CD14-positive monocyte (primary cell): ENCODE measurements at regions not wholly inside any gene's neighbourhood (a gene's known extent, or its start where the extent isn't known, plus 50 kb on each side); places are given as distances from the start of the nearest gene placed in this dataset.

Experiments
- DNase-seq, 3 donors: peaks; one replicate each; pipeline ENCODE4 v3.0.0-alpha.2; 2011 to 2022
- H2AFZ ChIP-seq: 2 replicates; pipeline ENCODE4 v1.6.0; 2012; ENCODE audit warnings: mild to moderate bottlenecking, low read depth, low read length, inconsistent platforms; ENCODE audit not compliant: insufficient read depth, poor library complexity, severe bottlenecking
- H3K27ac ChIP-seq, 2 donors: 1 replicate in 1 of 2; 2 replicates in 1 of 2; pipeline ENCODE4 v1.5.1; 2012 to 2013; ENCODE audit warnings: low read length in 2 of 2, control low read depth in 1 of 2, inconsistent platforms in 1 of 2, low read depth in 1 of 2, mild to moderate bottlenecking in 1 of 2
- H3K27me3 ChIP-seq, 2 donors: one replicate each; pipeline versions ENCODE4 v1.6.0 to v1.6.1; 2011 to 2013; ENCODE audit warnings: low read length in 2 of 2; ENCODE audit not compliant: control insufficient read depth in 2 of 2, insufficient read depth in 2 of 2
- H3K36me3 ChIP-seq, 2 donors: replicated peaks in 1 of 2; 1 replicate in 1 of 2; 2 replicates in 1 of 2; pipeline versions ENCODE4 v1.5.1 to v1.6.1; 2012 to 2013; ENCODE audit warnings: low read length in 2 of 2, control low read depth in 1 of 2, inconsistent platforms in 1 of 2, mild to moderate bottlenecking in 1 of 2; ENCODE audit not compliant: insufficient read depth in 2 of 2, control insufficient read depth in 1 of 2
- H3K4me1 ChIP-seq, 2 donors: 1 replicate in 1 of 2; 2 replicates in 1 of 2; pipeline versions ENCODE4 v1.5.1 to v1.6.1; 2012 to 2013; ENCODE audit warnings: low read length in 2 of 2, control low read depth in 1 of 2, inconsistent platforms in 1 of 2, mild to moderate bottlenecking in 1 of 2, moderate library complexity in 1 of 2; ENCODE audit not compliant: insufficient read depth in 2 of 2, control insufficient read depth in 1 of 2
- H3K4me2 ChIP-seq: replicated peaks from 2 replicates; pipeline ENCODE3; 2012; ENCODE audit warnings: low read length, moderate library complexity, mild to moderate bottlenecking; ENCODE audit not compliant: poor library complexity, severe bottlenecking; ENCODE audit errors: extremely low read depth
- H3K4me3 ChIP-seq, 3 experiments: fragments of 200-600 bp in 1 of 3; sonication (generic) in 1 of 3; replicated peaks in 1 of 3; 1 replicate in 2 of 3; 2 replicates in 1 of 3; pipeline ENCODE4 v1.5.1; 2011 to 2013; ENCODE audit warnings: low read length in 3 of 3, mild to moderate bottlenecking in 3 of 3, control low read depth in 2 of 3, low read depth in 2 of 3, inconsistent platforms in 1 of 3, moderate library complexity in 1 of 3
- H3K79me2 ChIP-seq: 2 replicates; pipeline ENCODE4 v1.6.0; 2012; ENCODE audit warnings: mild to moderate bottlenecking, control low read depth, inconsistent platforms, low read length, moderate library complexity; ENCODE audit not compliant: insufficient read depth
- H3K9ac ChIP-seq: 2 replicates; pipeline ENCODE4 v1.6.0; 2017; ENCODE audit warnings: low read length, mild to moderate bottlenecking; ENCODE audit not compliant: insufficient read depth, poor library complexity, severe bottlenecking
- H3K9me3 ChIP-seq, 2 donors: replicated peaks in 1 of 2; 1 replicate in 1 of 2; 2 replicates in 1 of 2; pipeline versions ENCODE4 v1.5.1 to v1.6.1; 2012 to 2013; ENCODE audit warnings: low read length in 2 of 2, control low read depth in 1 of 2; ENCODE audit not compliant: control insufficient read depth in 1 of 2, insufficient read depth in 1 of 2
- H4K20me1 ChIP-seq: 2 replicates; pipeline ENCODE4 v1.6.0; 2012; ENCODE audit warnings: mild to moderate bottlenecking, low read length, control low read depth, moderate library complexity; ENCODE audit not compliant: insufficient read depth
- H3K27ac Mint-ChIP-seq, 7 donors: one replicate each; pipeline ENCODE4 v1.8.0; 2020; ENCODE audit warnings: mild to moderate bottlenecking in 7 of 7, mixed read lengths in 7 of 7, moderate library complexity in 6 of 7, inconsistent platforms in 2 of 7
- H3K27me3 Mint-ChIP-seq, 3 donors: one replicate each; pipeline ENCODE4 v1.8.0; 2021 to 2022; ENCODE audit warnings: low read depth in 3 of 3, mild to moderate bottlenecking in 3 of 3, mixed read lengths in 3 of 3, moderate library complexity in 3 of 3, inconsistent platforms in 1 of 3
- H3K36me3 Mint-ChIP-seq, 2 donors: one replicate each; pipeline ENCODE4 v1.8.0; 2020; ENCODE audit warnings: mixed read lengths in 2 of 2, inconsistent platforms in 1 of 2, mild to moderate bottlenecking in 1 of 2
- H3K4me1 Mint-ChIP-seq: one replicate; pipeline ENCODE4 v1.8.0; 2020; ENCODE audit warnings: mild to moderate bottlenecking, mixed read lengths
- H3K4me3 Mint-ChIP-seq, 2 donors: one replicate each; pipeline ENCODE4 v1.8.0; 2020; ENCODE audit warnings: mild to moderate bottlenecking in 2 of 2, mixed read lengths in 2 of 2, moderate library complexity in 1 of 2
- H3K9me3 Mint-ChIP-seq, 7 donors: one replicate each; pipeline ENCODE4 v1.8.0; 2020 to 2022; ENCODE audit warnings: mixed read lengths in 7 of 7, mild to moderate bottlenecking in 6 of 7, moderate library complexity in 6 of 7, inconsistent platforms in 2 of 7
- CTCF ChIP-seq: fragments of 200-600 bp; IDR thresholded peaks from one replicate; pipeline ENCODE4 v1.8.0; 2022; ENCODE audit warnings: antibody characterized with exemption, mild to moderate bottlenecking
- WGBS: methylation state at CpG from one replicate; pipeline ENCODE4 v1.1.5; 2013; ENCODE audit warnings: missing lambda C conversion rate; ENCODE audit not compliant: insufficient coverage; 5-methylcytosine and 5-hydroxymethylcytosine counted together
- intact Hi-C, 2 donors: fragments of 100-400 bp; cut with micrococcal nuclease; formaldehyde crosslinking; loops; one replicate each; pipeline versions ENCODE4 v1.15.0 to v1.15.1; 2023

- DNase-seq, result no peak
- Histone ChIP-seq H3K9ac (no peak overlapping the region), H3K79me2 (no peaks in the 10 kb centered on the region), H3K27ac (no peak overlapping the region), H3K4me1 (no peaks in the 10 kb centered on the region), H3K36me3 (no peaks in the 10 kb centered on the region), H4K20me1 (no peaks in the 10 kb centered on the region), H3K4me3 (no peak overlapping the region), H3K4me2 (no peak overlapping the region), H3K27me3 (no peaks in the 10 kb centered on the region), H3K9me3 (no peaks in the 10 kb centered on the region), H2AFZ (no peak overlapping the region)
- no peak for TF ChIP-seq CTCF
- intact Hi-C loops, result no loop called here
- Mint-ChIP-seq H3K27ac (no peak overlapping the region), H3K27me3 (no peaks in the 10 kb centered on the region), H3K4me1 (no peaks in the 10 kb centered on the region), H3K36me3 (no peaks in the 10 kb centered on the region), H3K4me3 (no peak overlapping the region), H3K9me3 (no peaks in the 10 kb centered on the region)
- WGBS, result no CpG with 5 or more reads among the region's 2 CpGs
Observed at GRCh38 chr17:70464995-70465394, 295.7 kb downstream of the KCNJ2 start.

- TF ChIP-seq CTCF, result no peak
- no CpG with 5 or more reads among the region's 2 CpGs for WGBS
- no peaks in the 10 kb centered on the region for H3K27me3 Mint-ChIP-seq
- DNase-seq, result no peak
- no peaks in the 10 kb centered on the region for H3K27me3 ChIP-seq
- H3K36me3 Mint-ChIP-seq, result no peaks in the 10 kb centered on the region
- H3K4me3 ChIP-seq, result no peak overlapping the region
- H2AFZ ChIP-seq, result no peak overlapping the region
- H3K9ac ChIP-seq, result no peak overlapping the region
- no peak overlapping the region for H3K4me2 ChIP-seq
- H3K79me2 ChIP-seq, result no peaks in the 10 kb centered on the region
- no peaks in the 10 kb centered on the region for H4K20me1 ChIP-seq
- no peaks in the 10 kb centered on the region for H3K4me1 Mint-ChIP-seq
- H3K36me3 ChIP-seq, result no peaks in the 10 kb centered on the region
- peaks cover 0 to 6% (median 4%) of the 10 kb centered on the region in 7 donors for H3K9me3 Mint-ChIP-seq
- H3K4me1 ChIP-seq, result no peaks in the 10 kb centered on the region
- H3K9me3 ChIP-seq, result peaks cover 0 to 8% of the 10 kb centered on the region in 2 donors
- intact Hi-C loops, result no loop called here
- no peak overlapping the region for H3K27ac ChIP-seq
- H3K27ac Mint-ChIP-seq, result no peak overlapping the region
- no peak overlapping the region for H3K4me3 Mint-ChIP-seq
Observed at GRCh38 chr17:70468661-70469060, 299.3 kb downstream of the KCNJ2 start.
